ENCODE measurements at regions not wholly inside any gene's neighbourhood (a gene's known extent, or its start where the extent isn't known, plus 50 kb on each side); places are given as distances from the start of the nearest gene placed in this dataset.

GRCh38 chr2:215780313-215780712 is 233.0 kb downstream of the MREG start:
- H2AFZ ChIP-seq (ENCODE audit: low read length), result no peak overlapping the region
- intact Hi-C loops (cut with micrococcal nuclease), result no loop called here
- H3K9ac ChIP-seq (ENCODE audit: low read length), result no peak overlapping the region
- H3K79me2 ChIP-seq (ENCODE audit: low read length), result no peaks in the 10 kb centered on the region
- no peaks in the 10 kb centered on the region for H3K9me3 ChIP-seq (ENCODE audit: low read length)
- no peaks in the 10 kb centered on the region for H3F3A ChIP-seq (ENCODE audit: low read length, unreplicated experiment)
- H3K4me3 ChIP-seq (ENCODE audit: low read length), result no peak overlapping the region
- H3K27me3 ChIP-seq (ENCODE audit: low read length), result no peaks in the 10 kb centered on the region
- no peak overlapping the region for H3K4me2 ChIP-seq (ENCODE audit: low read length)
- CTCF ChIA-PET, result no interaction called here
- DNase-seq (no peak), ATAC-seq (no peak)
- no peaks in the 10 kb centered on the region for H4K20me1 ChIP-seq (ENCODE audit: low read length)
- POLR2A ChIA-PET (ENCODE audit: unreplicated experiment), result no interaction called here
- TF ChIP-seq EZH2phosphoT487 (IDR thresholded peaks at IDR 0.05; ENCODE audit: borderline replicate concordance, low read length) (no peak), CTCF (conservative IDR thresholded peaks at IDR 0.05; ENCODE audit: low read depth, low read length) (no peak), EZH2 (IDR thresholded peaks at IDR 0.05; ENCODE audit: low read length, unreplicated experiment) (no peak)
- BruUV-seq (replicated peaks), result no TSS peak
- no peaks in the 10 kb centered on the region for H3K36me3 ChIP-seq (ENCODE audit: low read depth, low read length)
- H3K4me1 ChIP-seq (ENCODE audit: insufficient read depth, low read length), result no peaks in the 10 kb centered on the region
- H3K27ac ChIP-seq (ENCODE audit: low read length), result no peak overlapping the region
- no peaks in the 10 kb centered on the region for H3K9me2 ChIP-seq (replicated peaks; ENCODE audit: low read length)

GRCh38 chr2:215779912-215780311 is 233.4 kb downstream of the MREG start:
- intact Hi-C loops (cut with micrococcal nuclease), result no loop called here
- DNase-seq, result no peak
- H3K4me3 ChIP-seq (ENCODE audit: low read length), result no peak overlapping the region
- no peaks in the 10 kb centered on the region for H3K27me3 ChIP-seq (ENCODE audit: low read length)
- no peaks in the 10 kb centered on the region for H3F3A ChIP-seq (ENCODE audit: low read length, unreplicated experiment)
- H3K9ac ChIP-seq (ENCODE audit: low read length), result no peak overlapping the region
- H2AFZ ChIP-seq (ENCODE audit: low read length), result no peak overlapping the region
- ATAC-seq, result no peak
- no peaks in the 10 kb centered on the region for H3K4me1 ChIP-seq (ENCODE audit: insufficient read depth, low read length)
- no peaks in the 10 kb centered on the region for H3K79me2 ChIP-seq (ENCODE audit: low read length)
- no TSS peak for BruUV-seq (replicated peaks)
- H3K9me2 ChIP-seq (replicated peaks; ENCODE audit: low read length), result no peaks in the 10 kb centered on the region
- no peaks in the 10 kb centered on the region for H3K9me3 ChIP-seq (ENCODE audit: low read length)
- no peak overlapping the region for H3K4me2 ChIP-seq (ENCODE audit: low read length)
- no peaks in the 10 kb centered on the region for H3K36me3 ChIP-seq (ENCODE audit: low read depth, low read length)
- TF ChIP-seq EZH2phosphoT487 (IDR thresholded peaks at IDR 0.05; ENCODE audit: borderline replicate concordance, low read length), result no peak
- TF ChIP-seq CTCF (conservative IDR thresholded peaks at IDR 0.05; ENCODE audit: low read depth, low read length), result no peak
- TF ChIP-seq EZH2 (IDR thresholded peaks at IDR 0.05; ENCODE audit: low read length, unreplicated experiment), result no peak
- CTCF ChIA-PET, result no interaction called here
- H3K27ac ChIP-seq (ENCODE audit: low read length), result no peak overlapping the region
- no peaks in the 10 kb centered on the region for H4K20me1 ChIP-seq (ENCODE audit: low read length)
- POLR2A ChIA-PET (ENCODE audit: unreplicated experiment), result no interaction called here

- intact Hi-C loops (cut with micrococcal nuclease), result no loop called here
- H2AFZ ChIP-seq (ENCODE audit: low read length), result no peak overlapping the region
- no peak for TF ChIP-seq EZH2phosphoT487 (IDR thresholded peaks at IDR 0.05; ENCODE audit: borderline replicate concordance, low read length)
- TF ChIP-seq EZH2 (IDR thresholded peaks at IDR 0.05; ENCODE audit: low read length, unreplicated experiment), result no peak
- TF ChIP-seq CTCF (conservative IDR thresholded peaks at IDR 0.05; ENCODE audit: low read depth, low read length), result no peak
- no TSS peak for BruUV-seq (replicated peaks)
- H3K79me2 ChIP-seq (ENCODE audit: low read length), result no peaks in the 10 kb centered on the region
- no peak for ATAC-seq
- no peak overlapping the region for H3K4me3 ChIP-seq (ENCODE audit: low read length)
- no peaks in the 10 kb centered on the region for H3K9me3 ChIP-seq (ENCODE audit: low read length)
- H3K27me3 ChIP-seq (ENCODE audit: low read length), result no peaks in the 10 kb centered on the region
- CTCF ChIA-PET, result interaction anchor here (0.6 kb wide), 1 partner anchor 323 kb away, joined by 3 read pairs; no protein-coding TSS in a partner anchor
- no peaks in the 10 kb centered on the region for H4K20me1 ChIP-seq (ENCODE audit: low read length)
- no peak for DNase-seq
- no peaks in the 10 kb centered on the region for H3K36me3 ChIP-seq (ENCODE audit: low read depth, low read length)
- H3K9ac ChIP-seq (ENCODE audit: low read length), result no peak overlapping the region
- H3F3A ChIP-seq (ENCODE audit: low read length, unreplicated experiment), result no peaks in the 10 kb centered on the region
- H3K27ac ChIP-seq (ENCODE audit: low read length), result no peak overlapping the region
- POLR2A ChIA-PET (ENCODE audit: unreplicated experiment), result no interaction called here
- H3K9me2 ChIP-seq (replicated peaks; ENCODE audit: low read length), result no peaks in the 10 kb centered on the region
- no peak overlapping the region for H3K4me2 ChIP-seq (ENCODE audit: low read length)
- peaks cover 14% of the 10 kb centered on the region; the same call in 1 of the 2 replicates for H3K4me1 ChIP-seq (ENCODE audit: insufficient read depth, low read length)
Measured at GRCh38 chr2:215777465-215778044, 235.8 kb downstream of the MREG start.
